SKM-1 treated with dmso at 0.1 percent for 144 hours (cell line): ENCODE measurements at regions not wholly inside any gene's neighbourhood (a gene's known extent, or its start where the extent isn't known, plus 50 kb on each side); places are given as distances from the start of the nearest gene placed in this dataset.

Experiments used
- DNase-seq: peaks from one replicate; lab custom pipeline; 2025; ENCODE audit not compliant: unreplicated experiment; lab: John Stamatoyannopoulos, UW

GRCh38 chr18:24782566-24782965 lies 322.1 kb downstream of the HRH4 start:
- no peak for DNase-seq

GRCh38 chr18:24785019-24785418 lies 324.6 kb downstream of the HRH4 start:
- no peak for DNase-seq

- no peak for DNase-seq
Observed at GRCh38 chr18:24786027-24786426, 325.6 kb downstream of the HRH4 start.

DNA sequence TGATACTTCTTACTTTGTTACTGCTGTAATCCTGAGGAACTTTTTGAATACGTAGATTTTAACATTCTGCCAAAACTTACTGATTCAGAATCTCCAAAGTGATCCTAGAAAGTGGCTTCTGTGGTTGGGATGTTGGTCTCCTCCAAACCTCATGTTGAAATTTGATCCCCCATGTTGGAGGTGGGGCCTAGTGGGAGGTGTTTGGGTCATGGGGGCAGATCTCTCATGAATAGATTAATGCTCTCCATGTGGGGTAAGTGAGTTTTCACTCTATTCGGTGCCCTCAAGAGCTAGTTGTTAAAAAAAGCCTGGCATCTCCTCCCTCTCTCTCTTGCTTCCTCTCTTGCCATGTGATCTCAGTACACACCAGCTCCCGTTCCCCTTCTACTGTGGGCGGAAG lies 329.9 kb downstream of the HRH4 start:
- DNase-seq, result no peak

DNA sequence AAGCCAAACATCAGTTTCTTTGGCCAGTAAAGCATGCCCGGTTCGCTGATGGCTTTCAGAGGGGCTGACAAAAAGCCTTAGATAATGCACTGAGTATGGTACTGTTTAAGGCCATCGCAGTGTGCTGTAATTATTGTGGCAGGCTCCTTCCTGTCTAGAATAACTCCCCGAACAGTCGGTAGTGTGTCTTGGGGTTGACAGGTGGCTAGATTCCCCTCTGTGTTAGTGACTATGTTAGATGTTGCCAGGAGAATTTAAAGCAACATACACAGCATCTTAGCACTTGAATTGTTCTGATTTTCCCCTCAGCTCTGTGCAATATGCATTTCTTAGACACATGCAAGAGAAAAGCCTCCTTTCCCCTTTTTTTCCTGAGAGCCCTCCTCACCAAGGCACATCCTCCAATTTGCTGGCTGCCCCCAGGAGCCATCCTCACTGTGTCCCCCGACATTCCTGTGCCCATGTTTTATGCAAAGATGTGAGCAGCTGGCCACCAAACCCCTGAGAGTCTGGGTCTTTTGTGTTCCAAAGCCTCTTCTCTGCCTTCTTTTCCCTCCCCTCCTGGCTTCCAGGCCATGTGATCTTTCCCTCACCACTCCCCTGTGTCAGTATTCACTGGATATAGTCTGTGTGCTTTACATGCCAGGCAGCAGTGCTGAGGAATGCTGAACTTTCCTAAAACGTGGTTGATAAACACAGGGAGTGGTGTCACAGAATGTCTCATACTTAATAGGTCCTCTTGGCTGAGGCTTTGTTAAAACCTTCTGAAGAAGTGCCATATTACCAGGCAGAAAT lies 331.5 kb downstream of the HRH4 start:
- no peak for DNase-seq

GRCh38 chr18:24793742-24794141 lies 333.3 kb downstream of the HRH4 start:
- no peak for DNase-seq

- DNase-seq, result no peak
Observed at GRCh38 chr18:24795129-24795528, 334.7 kb downstream of the HRH4 start.

GRCh38 chr18:24797981-24798380 lies 337.5 kb downstream of the HRH4 start:
- no peak for DNase-seq

DNA sequence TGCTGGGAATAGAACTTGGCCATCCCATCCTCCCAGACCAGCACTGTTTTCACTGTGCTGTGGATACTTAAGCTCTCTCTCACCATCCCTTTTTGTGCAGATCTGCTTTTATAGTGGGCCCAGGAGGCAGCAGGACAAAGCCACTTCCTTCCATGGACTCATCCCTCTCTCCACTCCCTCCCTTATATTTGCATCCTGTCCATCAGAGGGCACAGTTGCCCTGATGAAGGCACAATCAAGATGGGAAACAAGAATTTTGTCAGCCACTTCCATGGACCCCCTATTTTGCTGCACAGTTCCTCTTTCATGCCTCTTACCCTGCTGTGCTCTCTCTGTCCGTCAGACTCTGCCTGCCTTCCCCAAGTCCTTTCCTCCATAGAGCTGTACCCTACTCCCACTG lies 338.7 kb downstream of the HRH4 start:
- no peak for DNase-seq

DNA sequence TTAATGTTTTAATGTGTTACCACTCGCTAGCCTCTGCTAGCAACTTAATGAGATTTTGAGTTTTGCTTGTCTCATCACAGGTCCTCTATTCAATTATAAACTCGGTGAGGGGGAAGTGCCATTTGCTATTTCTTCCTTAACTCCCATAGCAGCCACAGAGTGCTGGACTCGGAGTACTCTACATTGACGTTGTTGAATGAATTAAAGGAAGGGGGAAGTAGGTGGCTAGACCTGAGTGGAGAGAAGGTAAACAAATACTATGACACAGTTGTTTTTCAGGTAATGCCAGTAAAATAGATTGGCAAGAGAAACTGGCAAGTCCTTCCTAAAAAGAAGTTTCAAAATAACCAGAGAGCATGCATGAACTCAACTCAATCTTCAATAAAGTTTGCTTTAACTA lies 339.3 kb downstream of the HRH4 start:
- no peak for DNase-seq

- no peak for DNase-seq
Observed at GRCh38 chr18:24801001-24801400, 340.6 kb downstream of the HRH4 start.

- DNase-seq, result no peak
Observed at GRCh38 chr18:24802456-24802855, 342.0 kb downstream of the HRH4 start.

GRCh38 chr18:24805156-24805555 lies 344.7 kb downstream of the HRH4 start:
- no peak for DNase-seq

DNA sequence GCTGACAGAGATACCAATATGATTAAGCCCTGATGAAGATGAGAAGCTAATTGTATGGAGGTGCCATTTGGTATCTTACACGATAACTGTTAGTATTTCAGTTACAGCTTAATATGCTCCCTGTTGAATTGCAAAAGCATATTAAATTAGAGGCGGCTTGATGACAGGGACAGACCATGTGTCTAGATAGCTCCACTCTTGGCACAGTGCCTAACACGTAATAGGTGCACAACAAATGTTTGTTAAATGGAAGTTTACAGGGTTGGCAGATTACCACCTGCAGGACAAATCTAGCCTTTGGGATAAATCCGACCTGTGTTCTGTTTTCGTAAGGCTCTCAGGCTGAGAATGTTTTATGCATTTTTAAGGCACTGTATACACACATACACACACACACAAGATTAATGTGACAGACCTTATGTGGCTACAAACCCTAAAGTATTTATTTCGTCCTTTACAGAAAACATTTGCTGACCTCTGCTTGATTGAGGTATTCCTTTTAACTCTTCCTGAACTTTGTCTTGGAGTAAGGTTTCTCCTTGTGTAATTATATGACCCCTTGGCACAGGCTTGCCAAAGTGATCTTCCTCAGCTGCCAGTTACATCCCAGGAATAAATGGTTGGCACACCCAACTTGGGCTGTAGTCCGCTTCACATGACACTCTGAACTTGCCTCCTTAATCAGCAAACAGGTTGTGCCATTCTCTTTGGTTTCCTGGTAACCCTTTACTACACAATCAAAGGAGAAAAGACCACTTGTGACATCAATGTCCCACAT lies 348.9 kb downstream of the HRH4 start:
- DNase-seq, result no peak

DNA sequence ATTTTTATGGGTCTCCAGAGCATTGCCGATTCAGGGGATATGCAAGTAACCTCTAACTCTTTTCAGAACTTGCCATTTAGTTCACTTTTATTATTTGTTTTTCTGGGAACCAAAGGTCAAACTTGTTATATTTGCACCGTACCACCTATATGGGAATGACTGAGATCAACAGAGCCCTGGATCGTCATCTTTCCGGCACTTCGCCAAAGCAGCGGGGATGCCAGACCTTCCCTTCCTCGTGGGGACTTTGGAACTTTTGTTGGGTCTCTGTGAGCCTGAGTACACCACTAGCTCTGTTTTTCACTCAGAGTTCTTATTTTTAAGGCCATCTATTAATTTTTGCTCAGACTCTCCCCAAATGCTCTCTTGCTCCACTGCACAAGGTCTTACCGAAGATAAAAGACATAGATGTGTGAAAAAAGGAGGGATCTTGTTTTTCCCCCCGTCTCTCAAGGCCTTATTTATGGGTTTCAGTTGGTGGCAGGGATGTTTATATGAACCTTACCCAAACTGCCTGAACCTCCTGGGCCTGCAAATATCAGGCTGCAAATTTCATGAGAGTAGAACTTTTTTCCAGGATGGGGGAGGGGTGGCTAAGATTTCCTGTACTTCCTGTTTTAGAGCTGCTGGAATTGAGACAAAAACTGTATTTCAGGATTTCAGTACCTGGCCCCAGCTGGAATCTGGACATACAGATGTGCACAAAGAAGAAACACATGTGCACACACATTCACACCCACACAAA lies 350.3 kb downstream of the HRH4 start:
- no peak for DNase-seq

DNA sequence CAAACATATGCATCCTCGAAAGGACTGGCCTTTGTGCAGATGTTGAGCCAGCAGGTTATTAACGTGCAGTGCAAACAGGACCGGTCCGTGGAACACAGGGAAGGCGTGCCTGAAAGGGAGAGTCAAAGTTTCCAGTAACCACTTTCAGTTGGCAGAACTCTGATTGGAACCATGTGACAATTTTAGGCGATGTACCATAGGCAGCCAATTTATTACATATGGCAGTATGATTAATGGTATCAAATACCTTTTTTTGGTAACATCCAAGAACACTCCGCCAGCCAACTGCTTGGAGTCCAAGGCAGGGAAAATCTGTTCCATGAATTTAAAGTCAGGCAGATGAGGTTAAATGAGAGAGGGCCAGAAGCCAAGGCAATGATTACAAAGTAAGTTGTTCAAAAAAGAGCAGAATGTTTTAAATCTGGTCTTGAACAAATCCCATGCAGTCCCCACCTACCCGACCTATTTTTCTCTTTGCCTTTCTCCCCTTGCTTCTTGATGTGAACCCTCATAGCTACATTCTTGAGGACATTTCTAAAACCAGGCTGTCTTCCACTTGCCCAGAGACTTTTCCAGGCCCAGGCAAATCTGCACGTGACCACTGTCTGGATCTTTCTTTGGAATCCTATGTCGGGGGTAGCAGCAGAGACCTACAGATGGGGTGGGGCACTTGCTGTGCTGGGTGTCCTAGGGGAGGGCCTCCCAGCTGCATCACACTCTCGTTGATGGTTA lies 351.7 kb downstream of the HRH4 start:
- no peak for DNase-seq

- no peak for DNase-seq
Observed at GRCh38 chr18:24814521-24814920, 354.1 kb downstream of the HRH4 start.

GRCh38 chr18:24817150-24817549 lies 356.7 kb downstream of the HRH4 start:
- DNase-seq, result no peak

- no peak for DNase-seq
Observed at GRCh38 chr18:24817587-24818371, 357.3 kb downstream of the HRH4 start.

DNA sequence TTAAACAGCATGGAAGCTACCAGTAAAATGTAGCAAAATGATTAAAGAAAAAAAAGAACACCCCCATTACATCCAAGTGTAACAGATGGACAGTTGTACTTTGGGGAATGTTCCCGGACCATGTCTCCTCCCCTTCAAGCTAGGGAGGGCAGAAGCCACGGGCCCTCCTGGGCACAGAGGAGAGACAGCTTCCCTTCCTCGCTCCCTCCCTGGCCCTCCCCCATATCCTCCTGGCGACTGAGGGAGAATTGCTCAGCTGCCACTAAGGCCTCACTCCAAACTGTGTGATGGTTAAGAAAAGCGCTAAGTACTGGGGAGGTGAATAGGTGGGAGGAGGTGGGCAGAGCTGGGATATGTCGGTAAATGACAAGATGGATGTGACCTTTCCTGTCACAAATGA lies 358.0 kb downstream of the HRH4 start:
- no peak for DNase-seq
